ENCODE measurements at regions not wholly inside any gene's neighbourhood (a gene's known extent, or its start where the extent isn't known, plus 50 kb on each side); places are given as distances from the start of the nearest gene placed in this dataset.

GRCh38 chr5:125829349-125829748 lies 593.9 kb upstream of the GRAMD2B start:
- DNase-seq = no peak

- no peak for DNase-seq
Measured at GRCh38 chr5:125833398-125833797, 589.8 kb upstream of the GRAMD2B start.

DNA sequence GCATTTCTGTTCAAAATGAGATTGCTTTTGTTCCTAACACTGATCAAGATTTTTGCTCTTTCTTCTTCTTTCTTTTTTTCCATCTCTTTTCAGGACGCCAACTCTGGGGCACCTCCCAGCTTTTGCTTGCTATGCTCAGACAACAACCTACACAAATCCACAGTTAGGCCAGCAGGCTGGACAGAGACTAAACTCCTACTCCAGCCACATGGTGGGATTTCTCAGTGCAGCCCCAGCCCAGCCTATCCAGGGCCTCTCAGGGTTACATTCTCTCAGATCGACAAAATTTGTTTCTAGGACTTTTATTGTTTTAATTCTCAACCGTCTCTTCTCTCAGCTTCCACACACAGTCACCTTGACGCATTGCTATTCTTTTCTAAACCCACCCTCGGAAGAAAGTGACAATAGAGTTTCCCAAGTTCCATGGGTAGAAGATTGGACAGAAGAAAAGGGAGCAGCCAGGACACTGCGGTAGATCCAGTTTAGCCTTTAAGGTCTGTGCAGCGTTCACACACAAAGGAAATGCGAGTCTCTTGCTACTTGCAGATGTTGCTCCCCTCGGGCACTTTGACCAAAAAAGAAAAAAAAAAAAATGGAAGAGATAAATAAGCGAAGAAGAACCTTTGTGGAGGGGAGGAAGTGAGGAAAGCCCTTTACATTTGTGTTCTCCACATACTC lies 588.6 kb upstream of the GRAMD2B start:
- no peak for DNase-seq

GRCh38 chr5:125835293-125836172 lies 587.7 kb upstream of the GRAMD2B start:
- DNase-seq = no peak

DNA sequence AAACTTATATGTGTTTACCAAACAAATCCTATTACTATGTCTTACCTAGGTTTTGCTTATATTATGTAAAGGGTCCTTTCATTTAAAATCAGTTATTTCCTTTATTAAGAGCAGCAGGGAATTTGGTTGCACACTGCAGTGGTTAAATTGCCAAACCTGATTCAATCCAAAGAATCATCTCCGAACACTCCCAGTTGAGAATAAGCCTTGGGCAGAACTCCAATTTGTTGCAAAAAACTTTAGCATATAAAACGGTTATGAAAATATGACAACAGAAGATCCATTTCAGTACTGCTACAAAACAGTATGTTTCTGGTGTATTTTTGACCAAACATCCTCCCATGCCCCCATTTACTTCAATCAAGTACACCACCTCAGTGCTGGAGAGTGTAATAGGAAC lies 587.0 kb upstream of the GRAMD2B start:
- no peak for DNase-seq

GRCh38 chr5:125837866-125838265 lies 585.3 kb upstream of the GRAMD2B start:
- no peak for DNase-seq

- no peak for DNase-seq
Measured at GRCh38 chr5:125847561-125847960, 575.6 kb upstream of the GRAMD2B start.

DNA sequence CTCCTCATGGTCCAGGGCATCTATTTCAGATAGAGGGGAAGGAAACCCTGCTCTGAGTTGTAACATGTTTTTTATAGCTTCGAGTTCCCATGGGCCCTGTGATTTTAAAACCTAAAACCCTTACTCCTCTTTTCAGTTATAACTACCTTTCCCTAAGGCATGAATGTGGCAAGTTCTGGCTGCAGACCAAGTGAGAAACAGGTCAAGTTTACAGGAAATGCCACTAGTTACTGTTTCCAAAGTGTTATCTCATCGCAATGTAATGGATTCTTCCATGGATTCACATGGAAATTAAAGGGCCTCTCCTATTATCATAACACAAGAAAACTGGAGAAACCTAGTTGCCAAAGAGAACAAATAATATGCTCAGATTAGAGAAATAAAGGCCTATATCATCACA lies 574.5 kb upstream of the GRAMD2B start:
- no peak for DNase-seq

- no peak for DNase-seq
Measured at GRCh38 chr5:125856949-125857348, 566.3 kb upstream of the GRAMD2B start.

GRCh38 chr5:125863579-125863978 lies 559.6 kb upstream of the GRAMD2B start:
- no peak for DNase-seq

DNA sequence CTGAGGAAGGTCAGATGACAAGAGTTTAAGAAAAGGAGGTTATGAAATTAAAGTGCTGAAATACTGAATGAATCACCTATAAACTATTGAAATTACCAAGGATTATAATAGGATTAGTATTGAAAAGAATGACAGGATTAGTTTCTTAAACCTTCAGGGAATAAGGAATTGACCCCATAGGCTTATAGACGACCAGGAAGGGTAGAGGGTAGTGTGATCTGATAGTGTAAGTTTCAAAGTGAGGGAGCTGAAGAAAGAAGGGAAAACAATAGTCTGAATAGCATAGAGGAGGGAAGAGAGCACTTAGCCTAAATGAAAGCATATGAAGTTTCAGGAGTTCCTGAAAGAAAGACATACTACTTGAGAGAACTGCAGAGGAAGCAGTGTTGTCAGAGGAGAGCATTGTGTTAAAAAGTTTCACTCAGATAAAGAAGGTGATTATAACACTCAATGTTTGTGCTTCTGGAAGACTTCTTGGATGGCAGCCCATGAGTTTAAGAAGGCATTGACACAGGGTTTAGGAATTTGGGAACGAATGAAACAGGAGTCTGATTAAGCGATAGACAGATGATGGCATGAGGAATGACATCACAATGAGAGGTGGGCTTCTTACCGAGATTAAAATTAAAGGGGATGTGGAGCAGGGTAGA lies 557.9 kb upstream of the GRAMD2B start:
- DNase-seq = no peak

- DNase-seq = no peak
Measured at GRCh38 chr5:125868036-125868435, 555.2 kb upstream of the GRAMD2B start.

- no peak for DNase-seq
Measured at GRCh38 chr5:125870256-125870655, 553.0 kb upstream of the GRAMD2B start.

DNA sequence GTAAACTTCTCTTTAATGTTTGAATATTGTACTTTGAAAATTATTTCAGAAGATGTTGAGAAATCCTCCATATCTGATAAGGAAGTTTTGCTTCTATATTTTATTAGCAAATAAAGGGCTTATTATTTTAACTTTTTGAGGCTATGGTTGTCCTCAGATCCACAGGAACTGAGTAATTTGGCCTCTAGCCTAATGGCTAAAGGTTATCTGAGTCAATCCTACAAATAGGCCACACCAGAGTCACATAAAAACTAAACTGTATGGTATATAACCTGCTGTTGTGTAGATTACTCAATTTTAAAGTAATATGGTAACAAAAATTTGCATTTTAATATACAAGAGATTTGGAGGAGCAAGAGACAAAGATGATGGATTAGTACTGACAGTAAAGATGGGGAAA lies 549.2 kb upstream of the GRAMD2B start:
- no peak for DNase-seq

DNA sequence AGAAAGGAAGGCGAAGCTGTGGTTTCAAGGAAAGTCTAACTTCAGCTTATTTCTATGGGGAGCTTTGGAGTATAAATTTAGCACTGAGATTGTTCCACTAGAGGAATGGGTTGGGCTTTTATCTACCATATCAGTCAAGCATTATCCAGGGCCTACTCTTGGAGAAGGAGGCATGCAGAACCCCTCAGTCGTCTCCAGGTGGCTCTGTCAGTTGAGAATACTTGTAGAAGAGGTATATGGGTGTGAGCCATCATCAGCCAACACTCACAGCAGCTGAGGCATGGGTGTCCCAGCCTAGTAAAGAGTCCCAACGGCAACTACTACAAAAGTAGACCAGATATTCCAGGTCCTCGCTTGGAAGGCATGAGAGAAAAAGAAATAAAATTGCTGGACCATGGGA lies 548.5 kb upstream of the GRAMD2B start:
- no peak for DNase-seq

DNA sequence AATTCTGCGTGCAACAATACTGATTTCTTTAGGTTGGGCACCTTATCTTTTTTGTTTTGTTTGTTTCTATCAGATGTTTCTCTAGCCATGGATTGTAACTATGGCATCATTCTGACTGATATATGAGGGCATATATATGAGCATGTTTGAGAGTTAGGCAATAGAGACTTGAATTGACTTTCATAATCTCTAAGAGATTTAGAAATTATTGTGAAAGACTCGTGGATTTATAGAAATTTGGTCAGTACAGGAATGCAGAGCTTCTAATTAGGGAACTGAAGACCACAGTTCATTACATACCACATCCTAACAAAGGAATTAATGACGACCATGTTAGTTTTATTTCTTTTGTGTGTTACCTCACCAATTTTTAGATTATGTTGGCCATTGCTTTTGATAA lies 546.0 kb upstream of the GRAMD2B start:
- DNase-seq = no peak

GRCh38 chr5:125882061-125882460 lies 541.1 kb upstream of the GRAMD2B start:
- no peak for DNase-seq

GRCh38 chr5:125883223-125883622 lies 540.0 kb upstream of the GRAMD2B start:
- no peak for DNase-seq

GRCh38 chr5:125888358-125888757 lies 534.9 kb upstream of the GRAMD2B start:
- no peak for DNase-seq

DNA sequence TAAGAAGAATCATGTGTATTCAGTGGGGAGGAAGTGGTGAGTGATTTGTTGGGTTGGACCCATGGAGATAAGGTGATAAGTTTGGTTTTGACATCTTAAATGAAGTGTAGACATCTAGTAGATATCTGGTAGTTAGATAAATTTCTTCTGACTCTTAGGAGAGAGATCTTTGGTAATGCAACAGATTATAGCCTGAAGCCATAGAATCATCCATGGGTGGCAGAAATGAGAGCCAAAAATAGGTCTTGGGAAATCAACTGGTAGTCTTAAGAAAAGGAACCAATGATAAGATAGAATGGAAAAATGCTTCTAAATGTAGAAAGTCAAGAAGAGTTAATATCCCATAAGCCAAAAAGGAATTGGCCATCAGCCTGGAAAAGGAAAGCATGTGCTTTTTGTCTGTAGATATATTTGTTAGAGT lies 532.7 kb upstream of the GRAMD2B start:
- no peak for DNase-seq

DNA sequence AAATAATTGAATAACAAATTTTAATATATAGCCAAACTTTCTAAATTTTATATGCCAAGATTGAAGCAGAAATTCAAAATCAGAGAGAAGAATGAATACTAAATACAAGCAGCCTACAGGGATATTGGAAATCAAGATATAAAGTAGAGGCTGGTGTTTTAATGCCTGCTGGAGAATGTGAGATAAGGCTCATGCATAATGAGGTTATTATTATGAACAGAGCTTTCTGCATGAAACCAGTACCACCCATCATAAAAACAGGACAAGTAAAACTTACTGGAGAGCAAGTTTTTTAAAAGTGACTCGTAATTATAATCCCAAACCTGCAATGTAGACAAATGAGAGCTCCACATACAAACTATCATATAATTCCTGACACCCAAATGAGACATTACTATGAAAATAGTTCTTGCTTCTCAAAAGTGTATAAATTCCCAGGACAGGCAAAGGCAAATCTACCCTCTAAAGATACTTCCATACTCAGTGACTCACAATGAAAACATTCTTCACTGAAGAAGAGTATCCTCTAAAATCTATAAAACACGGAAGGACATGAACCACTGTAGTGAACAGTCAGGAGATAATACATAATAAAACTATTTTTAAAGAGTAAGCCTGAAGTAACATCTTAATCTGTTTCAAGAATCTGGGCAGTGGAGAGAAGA lies 532.0 kb upstream of the GRAMD2B start:
- no peak for DNase-seq

DNA sequence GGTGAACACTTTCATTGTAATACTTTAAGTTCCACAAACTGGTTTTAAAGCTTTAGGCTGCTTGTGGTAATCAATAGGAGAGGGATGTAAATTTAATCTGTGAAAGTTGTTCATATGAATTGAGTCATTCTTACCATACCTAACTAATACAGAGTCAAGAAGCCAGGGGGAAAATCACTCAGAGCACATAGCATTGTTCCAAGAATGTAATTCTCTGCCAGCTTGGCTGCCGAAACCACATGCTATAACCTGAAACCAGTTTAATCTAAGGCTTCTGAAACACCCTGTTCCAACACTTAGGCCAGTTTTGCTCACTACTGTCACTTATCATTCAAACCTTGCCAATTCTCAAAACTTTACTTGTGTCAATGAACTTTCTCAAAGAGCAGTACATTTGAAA lies 528.8 kb upstream of the GRAMD2B start:
- DNase-seq = no peak

DNA sequence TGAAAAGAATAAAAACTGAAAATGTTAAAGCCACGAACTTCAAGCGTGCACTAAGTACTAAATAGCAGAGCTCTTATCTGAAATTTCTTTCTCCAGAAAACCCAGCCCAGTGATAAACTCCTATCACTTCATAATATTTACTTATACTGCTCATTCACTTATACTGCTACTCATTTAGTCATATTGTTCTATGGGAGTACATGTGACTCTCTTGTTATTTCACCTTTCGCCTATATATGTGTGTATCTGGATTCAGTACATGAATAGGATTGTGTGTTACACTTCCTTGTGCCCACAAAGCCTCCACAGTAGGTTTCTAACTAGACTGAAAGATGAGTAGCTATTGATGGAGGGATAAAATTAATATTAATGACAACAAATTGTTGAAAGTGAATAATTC lies 526.8 kb upstream of the GRAMD2B start:
- no peak for DNase-seq

Measured in effector CD4-positive, alpha-beta T cell (primary cell).